Stimulated activated CD8-positive, alpha-beta memory T cell treated with anti-CD3 and anti-CD28 coated beads, Interleukin-12 subunit alpha, Interleukin-12 subunit beta, amount 100 ng/mL, for 1 hour (primary cell): ENCODE measurements at regions not wholly inside any gene's neighbourhood (a gene's known extent, or its start where the extent isn't known, plus 50 kb on each side); places are given as distances from the start of the nearest gene placed in this dataset.
"Not testable (repeated sequence)": the region's sequence is repeated elsewhere in the genome, so short reads cannot be mapped to it uniquely, and the experiment has no call there.

Experiments
- DNase-seq: peaks from one replicate; pipeline ENCODE4 v3.0.0-alpha.2; 2020; ENCODE audit warnings: low read depth

DNA sequence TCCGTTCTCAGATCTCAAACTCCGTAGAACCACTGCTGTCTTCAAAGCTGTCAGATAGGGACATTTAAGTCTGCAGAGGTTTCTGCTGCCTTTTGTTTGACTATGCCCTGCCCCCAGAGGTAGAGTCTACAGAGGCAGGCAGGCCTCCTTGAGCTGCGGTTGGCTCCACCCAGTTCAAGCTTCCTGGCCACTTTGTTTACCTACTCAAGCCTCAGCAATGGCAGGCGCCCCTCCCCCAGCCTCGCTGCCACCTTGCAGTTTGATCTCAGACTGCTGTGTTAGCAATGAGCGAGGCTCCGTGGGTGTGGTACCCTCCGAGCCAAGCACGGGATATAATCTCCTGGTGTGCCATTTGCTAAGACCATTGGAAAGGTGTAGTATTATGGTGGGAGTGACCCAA lies 634.9 kb upstream of the SGO1 start:
- not testable (repeated sequence) for DNase-seq

DNA sequence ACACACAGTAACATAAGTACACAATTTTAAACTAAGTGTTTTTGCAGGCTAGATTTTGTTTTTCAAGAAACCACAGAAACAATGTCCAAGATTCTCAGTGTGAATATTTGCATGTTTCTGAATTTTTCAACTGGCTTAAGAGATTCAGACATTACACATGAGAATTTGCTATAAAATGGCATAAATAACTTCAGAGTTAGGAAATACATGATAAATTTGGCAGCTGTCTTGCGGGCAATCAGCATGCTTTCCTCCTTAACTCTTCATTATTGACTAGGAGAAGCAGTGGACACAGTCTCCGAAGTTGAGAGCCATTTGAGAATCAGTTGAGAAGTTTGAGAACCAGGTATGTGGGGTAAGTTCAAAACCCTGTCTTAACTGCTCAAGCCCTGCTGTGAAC lies 625.6 kb upstream of the SGO1 start:
- no peak for DNase-seq

DNA sequence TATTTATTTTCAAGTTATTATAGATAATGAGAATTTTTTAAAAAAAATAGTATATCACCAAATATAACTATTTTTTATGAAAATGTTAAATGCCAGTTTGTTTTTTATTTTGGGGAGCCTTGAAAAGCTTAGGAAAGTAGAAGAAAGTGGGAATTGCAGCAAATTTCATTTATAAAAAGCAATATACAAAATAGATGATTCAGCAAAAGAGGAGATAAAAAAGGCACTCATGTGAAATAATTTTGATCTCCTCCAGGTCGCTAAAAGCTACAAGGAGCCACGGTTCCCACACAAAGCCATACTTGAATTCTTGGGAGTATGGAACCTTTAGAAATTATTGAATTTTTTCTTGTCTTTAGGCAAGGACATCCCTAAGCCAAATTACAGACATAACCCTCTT lies 625.0 kb upstream of the SGO1 start:
- DNase-seq, result no peak

DNA sequence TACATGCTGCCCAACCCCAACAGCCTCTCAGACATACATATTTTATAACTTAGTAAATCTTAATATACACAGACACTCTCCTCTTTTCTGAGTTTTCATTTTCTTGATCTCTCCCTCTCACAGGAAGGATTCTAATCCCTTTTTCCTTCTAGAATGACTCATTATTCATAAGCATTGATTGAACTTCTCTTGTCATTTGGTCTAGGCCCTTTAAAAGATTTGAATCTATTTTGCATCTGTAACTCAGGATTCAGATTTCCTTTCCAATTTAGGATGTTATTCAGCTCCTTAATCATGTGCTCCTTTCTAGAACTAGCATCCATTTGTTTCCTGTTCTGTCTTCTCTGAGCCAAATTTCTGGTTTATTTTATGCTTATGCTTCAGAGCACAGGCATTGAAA lies 624.5 kb upstream of the SGO1 start:
- DNase-seq, result no peak

DNA sequence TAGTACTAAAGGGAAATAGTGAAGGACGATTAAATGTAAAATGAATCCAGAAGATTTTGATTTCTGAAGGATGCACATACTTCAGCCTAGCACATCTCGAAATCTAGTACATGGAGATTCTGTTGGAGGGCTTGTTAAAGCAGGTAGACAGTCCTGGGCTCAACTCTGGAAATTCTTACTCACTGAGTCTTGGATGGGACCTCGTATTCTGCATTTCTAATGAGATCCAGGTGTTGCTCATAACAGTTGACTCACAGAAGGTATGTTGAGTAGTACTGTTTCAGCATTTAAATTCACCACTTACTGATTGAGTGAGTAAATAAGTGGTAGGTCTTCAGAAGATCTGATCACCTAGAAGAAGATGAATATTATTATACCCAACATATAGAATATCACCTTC lies 623.4 kb upstream of the SGO1 start:
- DNase-seq, result no peak

DNA sequence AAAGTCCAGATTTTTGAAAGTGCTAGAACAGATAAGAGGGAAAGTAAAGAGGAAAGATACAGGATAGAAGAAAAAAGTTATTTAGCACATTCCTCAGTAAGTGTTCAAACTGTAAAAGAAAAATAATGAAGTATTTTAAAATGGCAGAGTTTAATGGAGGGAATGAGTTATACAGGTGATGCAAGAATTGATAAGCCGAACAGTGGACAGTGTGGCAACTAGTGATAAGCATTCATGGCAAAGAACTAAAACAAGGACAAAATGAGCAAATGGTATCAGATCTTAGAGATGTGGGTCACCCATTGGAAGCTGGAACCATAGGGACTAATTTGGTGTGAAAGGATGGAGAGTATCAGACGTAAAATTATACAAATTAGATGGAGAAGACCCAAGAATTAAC lies 622.9 kb upstream of the SGO1 start:
- no peak for DNase-seq

DNA sequence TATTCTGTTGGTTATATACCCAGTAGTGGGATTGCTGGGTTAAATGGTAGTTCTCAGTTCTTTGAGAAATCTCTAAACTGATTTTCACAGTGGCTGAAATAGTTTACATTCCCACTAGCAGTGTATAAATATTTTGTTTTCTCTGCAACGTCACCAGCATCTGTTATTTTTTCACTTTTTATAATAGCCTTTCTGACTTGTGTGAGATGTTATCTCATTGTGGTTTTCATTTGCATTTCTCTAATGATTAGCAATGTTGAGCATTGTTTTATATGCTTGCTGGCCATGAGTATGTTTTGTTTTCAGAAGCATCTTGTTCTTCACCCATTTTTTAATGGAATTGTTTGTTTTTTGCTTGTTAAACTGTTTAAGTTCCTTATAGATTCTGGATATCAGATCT lies 612.7 kb upstream of the SGO1 start:
- no peak for DNase-seq

DNA sequence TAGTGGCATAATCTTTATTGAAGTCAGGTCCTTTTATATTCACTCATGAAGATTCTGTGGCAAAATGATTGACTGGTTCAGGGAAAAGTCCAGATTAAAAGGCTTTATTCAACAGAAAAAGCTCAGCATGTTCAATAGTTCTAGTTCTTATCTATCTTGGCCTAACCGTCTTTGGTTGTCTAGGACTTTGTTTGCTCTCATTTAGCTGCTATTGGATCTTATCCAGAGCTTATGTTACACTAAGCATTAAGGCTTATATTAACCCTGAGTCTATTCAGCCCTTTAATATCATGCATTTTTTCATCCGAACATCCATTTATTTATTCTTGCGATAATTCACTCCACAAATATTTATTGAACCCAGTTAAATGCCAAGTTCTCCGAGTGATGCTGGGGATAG lies 601.0 kb upstream of the SGO1 start:
- no peak for DNase-seq

DNA sequence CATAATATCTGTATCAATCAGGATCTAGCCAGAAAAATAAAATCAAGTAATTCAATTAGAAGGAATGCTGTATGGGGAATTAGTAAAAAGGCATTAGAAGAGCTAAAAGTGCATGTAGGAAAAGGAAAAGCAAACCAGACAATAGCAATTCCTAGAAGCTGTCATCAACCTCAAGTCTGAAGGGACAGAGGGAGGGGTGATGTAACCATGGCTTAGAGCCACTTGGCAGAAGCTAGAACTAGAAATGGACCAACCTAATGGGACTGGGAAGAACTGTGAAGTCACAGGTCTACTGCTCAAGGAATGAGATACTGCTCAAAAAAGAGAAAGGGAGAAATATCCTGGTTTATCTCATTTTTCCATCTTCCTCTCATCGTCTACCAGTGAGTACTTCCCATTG lies 590.7 kb upstream of the SGO1 start:
- DNase-seq, result no peak

DNA sequence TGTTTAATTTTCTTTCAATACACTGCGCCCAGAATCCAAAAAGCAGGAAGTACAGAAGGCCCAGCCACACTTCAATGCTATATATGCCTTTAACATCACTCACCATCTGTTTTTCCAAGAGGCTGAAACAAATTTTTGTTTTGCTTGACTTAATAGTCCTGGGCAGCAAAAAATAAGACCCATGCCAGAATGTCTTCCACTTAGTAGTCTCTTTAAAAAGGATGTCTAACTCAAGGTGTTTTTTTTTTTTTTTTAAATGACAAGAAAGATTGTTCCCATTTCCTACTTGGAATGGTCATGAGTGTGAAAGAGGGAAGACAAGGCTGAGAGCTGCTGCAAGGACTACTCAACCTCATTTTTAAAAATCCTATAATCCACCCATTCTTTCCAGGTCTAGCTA lies 590.3 kb upstream of the SGO1 start:
- no peak for DNase-seq

DNA sequence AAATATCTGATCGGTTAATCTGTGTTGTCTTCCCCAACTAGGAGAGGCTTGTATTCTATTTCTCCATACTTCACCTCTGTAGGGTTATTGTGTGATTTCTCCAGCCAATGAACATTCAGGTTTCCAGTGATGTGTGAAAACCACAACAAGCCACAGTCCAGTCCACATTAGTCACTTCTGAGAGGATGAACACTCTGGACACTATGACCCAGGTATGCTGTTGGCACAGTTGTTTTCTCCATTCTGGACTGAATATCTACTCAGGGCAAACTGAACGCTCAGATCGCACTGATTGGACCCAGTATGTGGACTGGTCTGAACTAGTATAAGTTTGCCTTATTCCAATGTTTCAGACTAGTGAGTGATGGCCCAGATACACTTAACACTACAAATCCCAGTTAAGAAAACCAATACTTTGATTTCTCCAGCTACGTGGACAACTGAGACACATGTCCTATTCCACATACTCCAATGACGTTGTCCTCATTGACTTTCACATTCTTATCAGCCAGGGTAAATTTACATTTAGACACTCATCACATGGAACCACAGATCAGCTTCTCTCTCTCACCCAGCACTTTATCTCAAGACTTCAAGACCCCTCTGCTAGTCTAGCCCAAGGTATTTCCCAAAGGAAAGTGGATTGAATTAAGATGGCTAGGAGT lies 587.4 kb upstream of the SGO1 start:
- DNase-seq, result no peak

DNA sequence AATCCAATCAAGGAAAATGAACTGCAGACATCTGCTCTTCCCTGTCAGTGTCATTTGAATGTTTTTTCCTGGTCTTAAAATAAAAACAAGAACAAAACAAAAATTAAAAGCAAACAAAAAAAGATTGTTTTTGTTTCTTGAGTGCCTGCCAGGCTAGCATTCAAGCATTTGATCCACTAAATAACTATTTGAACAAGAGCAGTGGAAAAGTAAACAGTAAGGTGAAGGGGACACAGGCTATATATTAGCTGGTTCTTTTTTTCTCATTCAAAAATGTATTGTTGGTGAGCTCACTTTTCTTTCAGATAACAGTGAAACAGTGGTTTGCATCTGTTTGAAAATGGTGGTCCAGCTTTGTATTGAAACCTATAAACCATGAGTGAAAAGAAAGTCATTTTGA lies 586.9 kb upstream of the SGO1 start:
- no peak for DNase-seq

DNA sequence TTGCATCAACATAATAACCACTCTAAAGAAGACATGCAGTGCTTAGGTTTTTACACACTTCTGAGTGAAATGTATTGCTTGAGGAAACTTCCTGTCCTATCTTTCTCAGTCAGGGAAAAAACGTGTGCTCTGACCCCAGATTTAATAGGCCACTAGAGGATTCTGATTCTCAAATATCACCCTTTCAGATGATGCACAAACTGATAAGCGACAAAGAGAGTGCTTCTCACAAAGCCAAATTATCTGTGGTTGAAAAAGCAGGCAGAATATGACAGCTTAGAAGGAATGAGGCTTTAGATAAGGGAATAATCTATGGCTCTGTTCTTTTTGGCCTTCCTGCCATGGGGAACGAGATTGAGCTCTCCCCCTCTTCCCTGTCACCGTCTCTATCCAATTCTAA lies 583.4 kb upstream of the SGO1 start:
- DNase-seq, result no peak

DNA sequence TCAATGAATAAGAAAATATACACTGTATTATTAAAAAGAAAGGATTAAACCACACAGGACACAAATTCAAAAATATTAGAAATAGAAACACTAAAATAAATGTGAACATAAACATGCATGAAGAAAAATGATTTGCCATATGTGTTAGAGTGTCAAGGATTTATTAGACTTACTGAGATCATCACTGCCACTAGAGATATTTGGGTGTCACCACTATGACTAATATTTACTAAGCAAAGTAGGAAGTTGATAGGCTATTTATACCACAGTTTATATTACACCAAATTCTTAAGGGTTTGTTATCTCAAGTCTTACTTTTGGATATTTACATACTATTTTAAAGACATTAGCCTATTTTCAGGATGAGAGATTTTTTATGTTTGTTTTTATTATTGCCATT lies 575.0 kb upstream of the SGO1 start:
- no peak for DNase-seq

DNA sequence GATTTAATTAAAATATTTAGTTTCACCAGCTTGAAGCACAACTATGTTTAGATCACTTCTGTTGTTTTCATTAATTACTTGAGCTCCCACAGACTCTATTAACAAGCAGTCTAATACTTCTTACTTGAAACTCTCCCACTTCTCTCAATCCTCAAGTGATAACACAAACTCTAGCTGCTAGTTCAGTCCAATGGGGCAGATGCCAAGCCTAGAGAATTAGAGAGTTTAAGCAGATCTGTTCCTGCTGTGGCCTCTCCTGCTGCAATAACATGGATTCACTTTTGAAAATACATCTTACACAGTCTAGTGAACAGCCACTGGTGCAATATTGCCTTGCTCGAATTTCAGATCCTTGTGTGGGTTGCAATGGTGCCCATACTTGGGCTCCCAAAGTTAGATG lies 566.4 kb upstream of the SGO1 start:
- no peak for DNase-seq

DNA sequence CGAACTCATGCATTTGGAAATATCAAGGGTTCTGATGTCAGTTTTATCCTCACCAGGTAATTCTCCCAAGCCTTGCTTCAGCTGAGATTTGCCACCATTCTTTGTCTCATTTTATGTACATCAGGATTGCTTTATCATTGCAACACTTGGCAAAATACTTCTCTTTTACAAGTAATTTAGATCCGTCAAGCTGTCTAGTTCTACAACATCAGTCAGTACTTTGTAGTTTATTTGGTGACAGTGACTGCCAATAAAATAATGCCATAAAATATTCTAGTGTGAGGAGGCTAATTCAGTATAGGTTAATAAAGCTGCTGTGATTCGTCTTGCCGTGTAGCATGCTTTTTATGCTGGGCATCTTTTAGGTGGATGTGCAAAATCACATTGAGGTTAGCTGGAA lies 565.3 kb upstream of the SGO1 start:
- DNase-seq, result no peak

DNA sequence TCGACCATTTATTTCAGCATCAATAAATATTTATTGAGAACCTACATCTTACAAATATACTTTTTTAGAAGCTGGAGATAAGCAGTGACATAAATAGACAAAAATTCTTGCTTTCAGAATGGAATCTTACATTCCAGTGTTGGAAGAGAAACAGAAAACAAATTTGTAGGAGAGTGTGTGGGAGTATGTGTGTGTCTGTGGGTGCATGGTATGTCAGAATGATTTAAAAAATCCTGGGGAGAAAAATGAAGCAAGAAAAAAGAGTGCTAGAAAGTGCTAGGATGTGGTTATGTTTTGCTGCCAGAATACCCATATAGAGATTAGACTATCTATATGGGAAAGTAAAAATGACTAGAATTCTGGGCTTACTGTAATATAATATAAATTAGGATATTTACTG lies 561.7 kb upstream of the SGO1 start:
- no peak for DNase-seq

DNA sequence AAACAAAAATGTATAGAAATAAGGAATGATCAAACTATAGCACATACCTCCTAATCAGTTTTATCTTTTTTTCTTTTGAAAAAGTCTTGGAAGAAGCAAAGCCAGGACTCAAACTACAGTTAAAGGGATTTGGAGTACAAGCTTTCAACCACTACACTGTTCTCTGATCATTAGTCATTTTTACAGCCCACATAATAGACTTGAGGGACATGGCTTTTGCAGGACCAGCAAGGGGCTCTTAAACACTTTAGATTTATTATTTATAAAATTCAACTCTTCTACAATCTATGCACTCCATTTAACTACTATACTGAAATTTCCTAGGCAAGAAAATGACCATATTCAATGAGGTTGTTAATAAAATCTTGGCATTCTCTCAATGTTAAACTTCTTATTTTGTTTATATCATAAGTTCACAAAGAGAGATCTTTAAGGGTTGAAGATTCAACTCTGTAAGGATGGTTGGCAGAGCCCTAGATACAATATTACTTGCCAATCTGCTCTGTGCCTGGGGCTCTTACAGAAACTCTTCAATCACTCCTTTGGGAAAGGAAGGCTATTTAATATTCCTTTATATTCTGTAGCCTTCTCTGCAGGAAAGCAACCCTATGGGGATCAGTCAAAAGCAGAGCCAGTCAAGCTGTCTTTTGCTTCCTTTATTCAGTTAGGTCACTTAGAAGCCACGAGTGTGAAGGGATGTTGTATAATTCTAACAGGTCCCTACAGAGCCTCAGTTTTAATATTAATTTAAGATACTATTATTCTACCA lies 557.7 kb upstream of the SGO1 start:
- no peak for DNase-seq

DNA sequence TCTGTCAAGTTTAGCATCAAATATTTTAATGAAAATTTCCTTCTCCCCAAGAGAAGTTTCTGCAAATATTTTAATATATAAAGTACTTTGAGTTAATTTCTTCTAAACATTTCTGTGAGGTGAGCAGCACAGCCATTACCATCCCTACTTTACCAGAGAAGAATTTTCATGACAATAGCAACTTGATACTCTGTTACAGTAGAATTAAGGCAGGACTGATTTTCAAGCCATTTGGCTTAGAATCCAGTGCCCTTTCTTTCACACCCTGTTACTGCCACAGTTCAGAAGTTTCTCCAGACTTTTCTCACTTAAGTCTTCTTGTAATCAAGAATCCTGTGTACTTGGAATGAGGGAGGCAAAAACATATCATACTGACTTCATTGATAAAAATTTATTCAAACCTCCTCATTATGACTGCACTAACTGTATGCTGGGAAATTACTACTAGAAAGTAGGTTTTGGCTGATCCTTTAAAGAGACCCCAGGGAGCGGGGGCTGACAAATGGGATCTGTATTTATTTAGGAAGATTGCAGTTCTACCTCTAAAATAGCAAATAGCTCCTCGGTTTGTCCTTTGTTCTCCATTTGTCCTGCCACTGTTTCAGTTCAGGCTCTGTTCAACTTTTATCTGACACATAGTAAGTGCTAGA lies 557.0 kb upstream of the SGO1 start:
- DNase-seq, result no peak

DNA sequence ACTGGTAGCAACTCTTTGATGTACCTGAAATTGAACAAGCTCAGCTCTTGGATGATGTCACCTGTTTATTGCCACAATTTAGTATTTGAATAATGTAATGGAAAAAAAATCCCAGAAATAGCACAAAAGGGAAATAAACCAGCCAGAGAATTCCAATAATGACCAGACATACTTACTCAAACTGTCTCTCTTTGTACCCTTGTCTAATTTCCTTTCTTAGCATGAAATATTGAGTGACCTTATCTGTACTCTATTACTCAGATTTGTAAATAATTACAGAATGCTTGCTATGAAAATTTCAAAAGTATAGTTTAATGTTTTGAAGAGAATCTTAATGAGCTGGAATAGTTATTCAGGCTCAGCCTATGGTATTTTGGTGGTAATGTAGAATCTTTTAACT lies 555.4 kb upstream of the SGO1 start:
- DNase-seq, result no peak

DNA sequence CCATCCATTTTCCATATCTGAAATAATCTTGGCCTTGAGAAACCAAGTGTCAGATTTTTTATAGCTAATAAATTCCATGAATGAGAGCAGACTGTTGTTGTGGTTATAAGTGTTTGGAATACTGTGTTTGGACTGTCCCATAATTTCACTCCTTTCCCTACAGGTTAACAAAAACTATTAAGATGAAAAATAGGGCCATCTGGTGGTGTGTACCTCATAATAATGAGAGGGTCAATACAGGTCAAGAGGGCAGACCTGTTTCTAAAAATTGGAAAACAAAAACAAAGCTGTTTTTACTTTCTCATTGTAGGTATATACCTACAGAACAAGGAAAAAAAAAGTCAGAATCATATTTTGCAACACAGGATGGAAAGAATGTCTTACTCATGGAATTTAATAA lies 553.8 kb upstream of the SGO1 start:
- no peak for DNase-seq

DNA sequence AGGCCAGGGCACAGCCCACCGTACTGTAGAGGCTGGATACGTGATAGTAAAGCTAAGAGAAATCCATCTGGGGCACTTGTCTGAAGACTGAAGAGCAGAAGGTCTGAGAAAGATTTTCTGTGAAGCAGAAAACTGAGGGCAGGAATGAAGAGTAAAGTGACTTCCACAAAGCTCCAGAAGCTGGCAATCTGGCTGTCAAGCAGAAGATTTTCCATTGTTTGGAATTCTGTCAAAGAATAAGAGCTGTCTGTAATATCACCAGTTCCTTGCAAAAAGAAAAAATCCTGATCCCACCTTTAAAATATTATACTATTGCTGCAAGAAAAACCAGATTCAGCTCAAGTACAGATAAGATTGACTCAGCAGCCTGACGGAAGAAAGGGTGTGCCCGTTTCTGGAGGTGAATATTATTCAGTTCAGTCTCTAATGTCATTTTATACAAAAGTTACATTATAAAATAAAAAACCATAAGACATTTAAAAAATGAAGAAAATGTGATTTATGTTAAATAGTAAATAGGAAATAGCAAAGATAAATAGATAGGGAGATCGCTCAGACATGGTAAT lies 550.4 kb upstream of the SGO1 start:
- DNase-seq, result no peak

DNA sequence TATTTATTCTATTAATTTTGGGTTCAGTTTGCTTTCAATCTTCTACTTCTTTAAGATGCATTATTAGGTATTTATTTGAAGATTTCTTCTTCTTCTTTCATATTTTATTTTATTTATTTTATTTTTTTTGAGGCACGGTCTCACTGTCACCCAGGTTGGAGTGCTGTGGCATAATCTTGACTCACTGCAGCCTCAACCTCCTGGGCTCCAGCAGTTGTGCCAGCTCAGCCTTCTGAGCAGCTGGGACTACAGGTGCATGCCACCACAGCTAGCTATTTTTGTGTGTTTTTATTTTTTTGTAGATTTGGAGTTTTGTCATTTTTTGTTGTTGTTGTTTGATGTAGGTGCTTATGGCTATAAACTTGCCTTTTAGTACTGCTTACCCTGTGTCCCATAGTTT lies 543.2 kb upstream of the SGO1 start:
- DNase-seq, result no peak
